Natural killer cell (primary cell): ENCODE measurements at regions not wholly inside any gene's neighbourhood (a gene's known extent, or its start where the extent isn't known, plus 50 kb on each side); places are given as distances from the start of the nearest gene placed in this dataset.

Source experiments
- ATAC-seq, 3 donors: fragments of 150-1000 bp in 2 of 3; fragments of 200-7000 bp in 1 of 3; cut with Tn5 transposase; 1 replicate in 1 of 3; 2 replicates in 2 of 3; pipeline ENCODE4 v1.10.0; 2021; ENCODE audit warnings: mild to moderate bottlenecking in 2 of 3, moderate library complexity in 2 of 3
- DNase-seq, 2 donors: peaks; one replicate each; pipeline versions ENCODE4 v3.0.0 to v3.0.0-alpha.2; 2013 to 2021; ENCODE audit warnings: mixed read lengths in 1 of 2
- H3K27ac ChIP-seq: one replicate; pipeline ENCODE4 v1.5.1; 2013; ENCODE audit warnings: mild to moderate bottlenecking, low read length
- H3K27me3 ChIP-seq: one replicate; pipeline ENCODE4 v1.6.1; 2013; ENCODE audit warnings: low read length; ENCODE audit not compliant: control insufficient read depth, insufficient read depth
- H3K36me3 ChIP-seq: one replicate; pipeline ENCODE4 v1.6.1; 2013; ENCODE audit warnings: low read length; ENCODE audit not compliant: control insufficient read depth, insufficient read depth
- H3K4me1 ChIP-seq: one replicate; pipeline ENCODE4 v1.6.1; 2013; ENCODE audit warnings: low read length; ENCODE audit not compliant: control insufficient read depth, insufficient read depth
- H3K4me3 ChIP-seq: one replicate; pipeline ENCODE4 v1.5.1; 2013; ENCODE audit warnings: low read length
- H3K9me3 ChIP-seq: one replicate; pipeline ENCODE4 v1.6.1; 2013; ENCODE audit warnings: low read length; ENCODE audit not compliant: control insufficient read depth, insufficient read depth
- H3K27ac Mint-ChIP-seq, 2 donors: one replicate each; pipeline ENCODE4 v1.8.0; 2022; ENCODE audit warnings: mild to moderate bottlenecking in 2 of 2, mixed read lengths in 2 of 2, moderate library complexity in 1 of 2
- H3K27me3 Mint-ChIP-seq, 2 donors: one replicate each; pipeline ENCODE4 v1.8.0; 2022; ENCODE audit warnings: low read depth in 2 of 2, mixed read lengths in 2 of 2
- H3K36me3 Mint-ChIP-seq: one replicate; pipeline ENCODE4 v1.8.0; 2022; ENCODE audit warnings: mixed read lengths
- H3K4me1 Mint-ChIP-seq, 2 donors: one replicate each; pipeline ENCODE4 v1.8.0; 2022; ENCODE audit warnings: mixed read lengths in 2 of 2
- H3K4me3 Mint-ChIP-seq: one replicate; pipeline ENCODE4 v1.8.0; 2022; ENCODE audit warnings: mild to moderate bottlenecking, moderate library complexity, mixed read lengths
- H3K9me3 Mint-ChIP-seq, 2 donors: one replicate each; pipeline ENCODE4 v1.8.0; 2022; ENCODE audit warnings: mixed read lengths in 2 of 2
- WGBS: methylation state at CpG from one replicate; pipeline ENCODE4 v1.1.7; 2013; ENCODE audit warnings: missing lambda C conversion rate; ENCODE audit not compliant: insufficient coverage; 5-methylcytosine and 5-hydroxymethylcytosine counted together
- intact Hi-C: fragments of 100-400 bp; cut with micrococcal nuclease; formaldehyde crosslinking; loops from one replicate; pipeline ENCODE4 v1.14.2; 2022
- TF ChIP-seq, protein P1 (sequence below): fragments of 200-600 bp; IDR thresholded peaks from one replicate; pipeline ENCODE4 v1.8.0; 2022; ENCODE audit warnings: antibody characterized with exemption

DNA sequence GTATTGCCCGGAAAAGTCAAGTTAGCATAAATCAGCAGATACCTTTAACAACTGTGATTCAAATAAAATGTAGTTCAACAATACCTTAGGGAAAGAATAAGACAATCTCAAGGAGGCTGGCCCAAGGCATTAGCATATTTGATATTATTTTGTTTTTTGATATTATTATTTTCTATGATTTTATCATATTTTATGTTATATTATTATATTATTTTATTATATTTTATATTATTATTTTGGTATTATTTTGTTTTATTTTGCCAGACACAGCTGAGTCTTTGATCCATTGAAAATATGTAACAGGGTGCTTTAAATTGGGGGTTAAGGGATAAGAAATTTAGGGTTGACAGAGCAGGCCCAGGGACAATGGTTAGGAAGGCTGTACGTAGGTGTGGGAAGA is 607.9 kb upstream of the USP15 start:
- H3K27me3 ChIP-seq = no peaks in the 10 kb centered on the region
- no CpG with 5 or more reads among the region's 2 CpGs for WGBS
- ATAC-seq (no peak), DNase-seq (no peak)
- no peaks in the 10 kb centered on the region for H3K4me1 ChIP-seq
- H3K9me3 Mint-ChIP-seq = peaks cover 8 to 13% of the 10 kb centered on the region in 2 donors
- no peak overlapping the region for H3K4me3 ChIP-seq
- intact Hi-C loops = no loop called here
- H3K4me1 Mint-ChIP-seq = no peaks in the 10 kb centered on the region
- TF ChIP-seq, protein P1, sequence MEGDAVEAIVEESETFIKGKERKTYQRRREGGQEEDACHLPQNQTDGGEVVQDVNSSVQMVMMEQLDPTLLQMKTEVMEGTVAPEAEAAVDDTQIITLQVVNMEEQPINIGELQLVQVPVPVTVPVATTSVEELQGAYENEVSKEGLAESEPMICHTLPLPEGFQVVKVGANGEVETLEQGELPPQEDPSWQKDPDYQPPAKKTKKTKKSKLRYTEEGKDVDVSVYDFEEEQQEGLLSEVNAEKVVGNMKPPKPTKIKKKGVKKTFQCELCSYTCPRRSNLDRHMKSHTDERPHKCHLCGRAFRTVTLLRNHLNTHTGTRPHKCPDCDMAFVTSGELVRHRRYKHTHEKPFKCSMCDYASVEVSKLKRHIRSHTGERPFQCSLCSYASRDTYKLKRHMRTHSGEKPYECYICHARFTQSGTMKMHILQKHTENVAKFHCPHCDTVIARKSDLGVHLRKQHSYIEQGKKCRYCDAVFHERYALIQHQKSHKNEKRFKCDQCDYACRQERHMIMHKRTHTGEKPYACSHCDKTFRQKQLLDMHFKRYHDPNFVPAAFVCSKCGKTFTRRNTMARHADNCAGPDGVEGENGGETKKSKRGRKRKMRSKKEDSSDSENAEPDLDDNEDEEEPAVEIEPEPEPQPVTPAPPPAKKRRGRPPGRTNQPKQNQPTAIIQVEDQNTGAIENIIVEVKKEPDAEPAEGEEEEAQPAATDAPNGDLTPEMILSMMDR = no peak
- no peak overlapping the region for H3K27ac ChIP-seq
- no peaks in the 10 kb centered on the region for H3K27me3 Mint-ChIP-seq
- no peak overlapping the region for H3K4me3 Mint-ChIP-seq
- no peaks in the 10 kb centered on the region for H3K36me3 Mint-ChIP-seq
- no peak overlapping the region for H3K27ac Mint-ChIP-seq
- H3K36me3 ChIP-seq = no peaks in the 10 kb centered on the region
- peaks cover 2% of the 10 kb centered on the region for H3K9me3 ChIP-seq

DNA sequence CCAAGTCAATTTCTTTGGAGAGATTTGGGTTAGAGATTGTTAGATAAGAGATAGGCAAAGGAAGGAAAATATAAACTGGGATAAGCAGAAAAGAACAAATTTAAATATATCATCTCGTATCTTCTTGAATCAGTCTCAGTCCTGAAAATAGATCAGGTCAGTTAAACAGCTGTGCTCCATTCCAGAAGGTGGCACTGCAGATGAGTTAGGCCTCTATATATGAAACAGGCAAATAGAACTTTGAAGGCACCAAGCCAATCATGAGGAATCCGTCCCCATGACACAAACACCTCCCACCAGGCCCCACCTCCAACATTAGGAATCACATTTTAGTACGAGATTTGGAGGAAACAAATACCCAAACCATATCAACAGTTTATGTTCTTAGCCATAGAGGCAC is 605.5 kb upstream of the USP15 start:
- H3K27ac Mint-ChIP-seq = no peak overlapping the region
- intact Hi-C loops = no loop called here
- Histone ChIP-seq H3K27ac (no peak overlapping the region), H3K36me3 (no peaks in the 10 kb centered on the region), H3K9me3 (no peaks in the 10 kb centered on the region), H3K4me3 (no peak overlapping the region), H3K27me3 (no peaks in the 10 kb centered on the region), H3K4me1 (no peaks in the 10 kb centered on the region)
- no peak overlapping the region for H3K4me3 Mint-ChIP-seq
- TF ChIP-seq, protein P1 = no peak
- no peak for ATAC-seq
- no peaks in the 10 kb centered on the region for H3K36me3 Mint-ChIP-seq
- no peaks in the 10 kb centered on the region for H3K4me1 Mint-ChIP-seq
- WGBS = 83% methylated on average over 3 of the region's 3 CpGs
- peaks cover 8 to 16% of the 10 kb centered on the region in 2 donors for H3K9me3 Mint-ChIP-seq
- peak in 1 of 2 donors; percentile 6 for DNase-seq
- H3K27me3 Mint-ChIP-seq = no peaks in the 10 kb centered on the region

DNA sequence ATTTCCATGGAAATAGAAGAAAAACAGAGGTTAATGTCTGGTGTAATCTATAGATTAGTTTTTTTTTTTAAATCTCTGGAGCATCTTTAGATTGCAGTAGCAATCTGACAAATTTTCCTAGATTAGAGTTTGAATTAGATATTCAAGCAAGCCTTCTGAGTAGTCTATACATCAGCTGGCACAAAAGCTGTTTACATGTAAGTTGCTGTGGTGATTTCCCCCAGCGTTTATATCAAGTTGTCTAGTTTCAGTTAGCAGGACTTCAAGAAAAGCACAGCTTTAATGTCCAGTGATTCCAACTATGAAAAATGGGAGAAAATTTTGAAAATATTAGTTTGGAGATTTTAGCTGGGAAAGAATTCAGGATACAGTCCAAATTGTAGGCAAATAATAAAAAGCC is 605.0 kb upstream of the USP15 start:
- WGBS = 85% methylated on average over 1 of the region's 1 CpG
- no peak for ATAC-seq
- no peak for DNase-seq
- intact Hi-C loops = no loop called here
- H3K27ac Mint-ChIP-seq = no peak overlapping the region
- no peaks in the 10 kb centered on the region for H3K4me1 ChIP-seq
- H3K9me3 ChIP-seq = no peaks in the 10 kb centered on the region
- H3K4me3 Mint-ChIP-seq = no peak overlapping the region
- H3K9me3 Mint-ChIP-seq = peaks cover 5 to 15% of the 10 kb centered on the region in 2 donors
- H3K27ac ChIP-seq = no peak overlapping the region
- H3K4me1 Mint-ChIP-seq = no peaks in the 10 kb centered on the region
- no peaks in the 10 kb centered on the region for H3K36me3 Mint-ChIP-seq
- H3K27me3 Mint-ChIP-seq = no peaks in the 10 kb centered on the region
- TF ChIP-seq, protein P1 = no peak
- H3K27me3 ChIP-seq = no peaks in the 10 kb centered on the region
- no peaks in the 10 kb centered on the region for H3K36me3 ChIP-seq
- no peak overlapping the region for H3K4me3 ChIP-seq

DNA sequence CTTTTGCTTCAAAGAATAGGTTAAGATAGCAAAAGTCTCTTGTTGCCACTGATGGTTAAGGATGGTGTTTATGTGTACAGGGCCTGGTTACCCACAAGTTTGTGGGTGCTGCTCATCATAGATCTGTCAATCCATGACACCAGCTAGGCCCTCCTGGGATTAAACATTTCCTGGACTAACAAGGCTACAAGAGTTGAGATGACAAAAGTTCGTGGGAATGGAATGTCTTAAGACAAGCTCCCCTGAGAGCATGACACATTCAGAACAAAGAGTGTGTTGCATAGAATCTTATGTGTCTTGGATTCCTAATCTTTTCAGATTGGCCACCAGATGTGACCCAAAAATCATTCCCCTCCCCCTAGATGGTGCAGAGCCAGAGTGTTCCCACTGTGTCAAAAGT is 592.5 kb upstream of the USP15 start:
- Mint-ChIP-seq H3K4me3 (no peak overlapping the region), H3K9me3 (peaks cover 12 to 16% of the 10 kb centered on the region in 2 donors), H3K4me1 (no peaks in the 10 kb centered on the region), H3K27ac (no peak overlapping the region), H3K27me3 (no peaks in the 10 kb centered on the region), H3K36me3 (no peaks in the 10 kb centered on the region)
- ATAC-seq (no peak), DNase-seq (no peak)
- H3K36me3 ChIP-seq = no peaks in the 10 kb centered on the region
- TF ChIP-seq, protein P1 = no peak
- H3K27ac ChIP-seq = no peak overlapping the region
- no peaks in the 10 kb centered on the region for H3K4me1 ChIP-seq
- WGBS = 33% methylated on average over 1 of the region's 1 CpG
- H3K4me3 ChIP-seq = no peak overlapping the region
- H3K9me3 ChIP-seq = peaks cover 22% of the 10 kb centered on the region
- no peaks in the 10 kb centered on the region for H3K27me3 ChIP-seq
- intact Hi-C loops = no loop called here
